Activated CD8-positive, alpha-beta memory T cell treated with anti-CD3 and anti-CD28 coated beads for 48 hours (primary cell): ENCODE measurements at regions not wholly inside any gene's neighbourhood (a gene's known extent, or its start where the extent isn't known, plus 50 kb on each side); places are given as distances from the start of the nearest gene placed in this dataset.
"Not testable (repeated sequence)": the region's sequence is repeated elsewhere in the genome, so short reads cannot be mapped to it uniquely, and the experiment has no call there.

Experiments
- DNase-seq, 3 experiments: peaks; one replicate each; pipeline ENCODE4 v3.0.0-alpha.2; 2020; ENCODE audit warnings: low read depth in 2 of 3, low spot score in 2 of 3

DNA sequence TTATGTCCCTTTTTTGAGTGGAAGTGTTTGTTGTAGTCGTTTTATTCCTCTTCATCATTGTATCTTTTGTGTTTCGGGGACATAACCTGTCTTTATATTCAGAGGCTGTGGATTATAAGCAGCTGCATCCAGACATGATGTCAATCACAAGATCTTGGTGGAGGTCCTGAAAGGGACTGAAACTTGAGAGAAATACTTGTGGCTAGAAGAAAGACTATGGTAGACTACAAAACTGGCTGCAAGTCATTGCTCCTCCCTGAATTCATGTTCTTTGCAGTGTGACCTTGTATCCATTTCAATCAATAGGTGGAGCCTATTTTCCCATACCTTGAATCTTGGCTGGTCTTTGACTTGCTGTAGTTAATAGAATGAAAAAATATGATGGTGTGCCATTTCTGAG lies 442.4 kb upstream of the PLXNA2 start:
- DNase-seq, result no peak

DNA sequence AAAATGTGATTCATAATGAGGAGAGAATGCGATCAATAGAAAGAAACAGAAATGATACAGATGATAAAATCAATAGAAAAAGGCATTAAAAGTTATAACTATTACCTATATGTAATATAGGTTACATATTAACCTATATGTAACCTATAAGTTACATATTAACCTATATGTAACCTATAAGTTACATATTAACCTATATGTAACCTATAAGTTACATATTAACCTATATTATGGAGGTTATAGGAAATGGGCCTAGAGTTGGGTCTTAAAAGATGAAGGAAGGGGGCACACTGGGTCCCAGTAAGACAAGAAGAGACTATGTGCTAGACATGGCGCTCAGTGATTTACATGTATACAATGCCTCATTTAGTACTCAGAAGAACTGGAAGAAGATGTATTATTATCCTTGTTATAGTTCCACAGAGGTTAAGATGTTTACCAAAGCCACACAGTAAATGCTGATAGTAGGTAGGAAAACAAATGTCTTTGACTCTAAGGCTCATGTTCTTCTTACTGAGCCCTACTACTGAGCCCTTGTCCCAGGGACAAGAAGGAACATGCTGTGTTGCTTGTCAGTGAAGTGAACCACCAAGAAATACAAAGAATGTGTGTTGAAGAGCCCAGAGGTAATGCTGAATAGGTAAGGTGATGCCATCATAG lies 444.6 kb upstream of the PLXNA2 start:
- no peak for DNase-seq

DNA sequence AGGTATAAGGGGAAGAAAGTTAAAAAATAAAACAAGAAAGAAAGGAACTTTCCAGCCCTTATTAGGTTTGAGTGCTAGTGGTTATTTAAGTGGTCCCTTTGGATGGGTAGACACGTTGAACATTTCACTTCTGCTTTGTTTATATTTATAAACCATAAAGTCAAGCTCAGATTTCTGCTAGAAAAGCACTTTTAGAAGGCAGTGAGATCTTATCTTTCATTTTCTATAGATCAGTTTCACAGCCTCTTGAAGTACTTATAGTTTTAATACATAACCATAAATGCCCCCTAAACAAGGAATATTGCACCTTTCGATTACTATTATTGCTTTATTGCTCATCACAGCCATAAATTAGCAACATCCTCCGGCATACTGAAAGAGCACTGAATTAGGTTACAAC lies 446.8 kb upstream of the PLXNA2 start:
- no peak for DNase-seq

DNA sequence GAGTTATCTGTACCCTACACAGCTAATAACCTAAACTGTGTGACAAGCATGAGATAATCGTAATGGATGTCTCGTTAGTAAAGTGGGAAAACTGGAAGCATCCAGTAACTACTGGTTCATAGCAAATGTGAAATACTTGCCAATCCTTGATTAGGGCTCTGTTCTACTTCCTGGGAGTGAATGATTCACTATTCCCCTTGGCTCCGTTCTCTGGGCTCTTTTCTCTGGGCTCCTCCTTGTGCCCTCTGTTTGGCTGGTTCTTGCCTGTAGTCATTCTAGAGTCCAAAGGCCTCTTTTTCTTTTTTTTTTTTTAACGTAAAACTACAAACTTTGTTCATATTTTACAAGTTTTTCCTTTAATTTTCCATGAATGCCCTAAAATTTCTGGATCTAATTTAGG lies 465.8 kb upstream of the PLXNA2 start:
- no peak for DNase-seq

DNA sequence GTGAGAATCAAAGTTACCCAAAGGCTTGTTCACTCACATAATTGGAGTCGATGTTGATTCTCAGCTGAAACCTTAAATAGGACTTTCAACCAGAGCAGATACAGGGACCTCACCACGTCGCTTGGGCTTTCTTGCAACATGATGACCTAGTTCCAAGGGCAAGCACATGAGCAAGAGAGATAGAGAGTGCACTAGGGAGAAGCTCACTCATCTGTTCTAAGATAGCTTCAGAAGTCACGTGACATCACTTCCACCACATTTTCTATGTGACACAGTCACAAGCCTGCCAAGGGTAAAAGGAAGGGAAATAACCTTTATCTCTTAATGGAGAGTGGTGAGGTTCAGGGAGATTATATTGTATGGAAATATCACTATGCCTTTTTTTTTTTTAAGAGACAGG lies 470.1 kb upstream of the PLXNA2 start:
- DNase-seq, result no peak

DNA sequence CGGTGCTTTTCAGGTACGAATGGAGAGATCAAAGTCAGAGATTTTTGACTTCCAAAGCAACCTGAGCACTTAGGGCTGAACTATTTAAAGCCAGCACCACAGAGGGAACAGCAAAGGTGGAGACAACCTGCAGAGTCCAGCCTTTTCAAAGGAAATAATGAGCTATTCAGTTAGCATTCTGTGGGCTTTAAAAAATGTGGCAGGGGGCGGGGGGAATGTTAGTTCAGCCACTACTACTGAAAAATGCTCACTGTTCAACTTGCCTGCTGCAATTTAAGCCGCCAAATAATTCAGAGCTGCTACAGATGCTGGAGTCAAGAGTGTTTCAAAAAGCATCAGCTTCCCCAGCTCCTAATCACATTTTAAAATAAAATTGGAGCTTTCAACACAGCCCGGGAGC lies 473.3 kb upstream of the PLXNA2 start:
- no peak for DNase-seq

DNA sequence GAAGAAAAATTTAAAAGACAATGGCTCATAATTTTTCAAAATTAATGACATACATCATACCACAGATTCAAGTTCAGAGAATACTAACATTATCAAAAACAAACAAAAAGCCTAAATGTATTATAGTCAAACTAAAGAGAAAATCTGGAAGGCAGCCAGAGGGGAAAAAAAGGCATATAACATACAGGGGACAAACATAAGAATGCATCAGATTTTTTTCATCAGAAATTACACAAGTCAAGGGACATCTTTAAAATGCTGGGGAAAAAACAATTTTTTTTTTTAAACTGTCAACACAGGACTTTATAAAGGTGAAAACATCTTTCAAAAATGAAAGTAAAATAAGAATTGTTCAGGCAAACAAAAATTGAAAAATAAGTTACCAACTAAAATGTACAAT lies 478.4 kb upstream of the PLXNA2 start:
- DNase-seq, result no peak

DNA sequence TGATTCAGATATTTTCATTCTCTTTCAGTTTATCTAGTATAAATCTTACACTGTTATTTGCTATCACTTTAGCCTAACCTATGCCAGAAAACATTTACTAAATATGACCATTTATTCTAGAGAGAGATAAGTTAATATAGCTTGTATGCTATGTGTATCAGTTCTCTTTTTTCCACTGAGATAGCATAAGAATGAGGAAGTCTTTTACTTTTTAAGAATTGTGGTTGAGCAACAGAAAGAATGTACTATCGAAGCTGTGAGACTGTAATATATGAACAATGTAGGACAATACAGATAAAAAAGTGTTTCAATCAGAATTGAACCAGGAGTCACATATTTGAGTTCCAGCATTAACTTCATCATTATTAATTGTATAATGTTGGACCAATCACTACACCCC lies 479.9 kb upstream of the PLXNA2 start:
- DNase-seq, result no peak

DNA sequence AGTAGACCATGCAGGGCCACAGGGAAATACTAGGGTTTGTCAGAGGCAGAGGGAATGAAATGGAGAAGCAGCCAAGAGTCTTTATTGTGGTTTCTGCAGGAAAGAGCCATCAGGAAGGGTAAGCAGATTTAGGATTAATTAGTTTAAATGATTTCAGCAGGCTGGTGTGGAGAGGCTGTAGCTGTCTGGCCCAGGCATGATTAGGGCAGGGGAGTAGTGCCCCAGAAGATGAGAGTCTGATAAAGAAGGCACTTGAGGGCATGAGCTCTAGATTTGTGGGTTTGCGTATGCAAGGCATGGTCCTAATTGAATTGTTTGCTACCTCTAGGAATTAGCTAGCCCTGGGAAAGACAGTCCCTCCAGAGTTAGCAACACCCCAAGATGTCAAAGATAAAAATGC lies 484.6 kb upstream of the PLXNA2 start:
- no peak for DNase-seq

DNA sequence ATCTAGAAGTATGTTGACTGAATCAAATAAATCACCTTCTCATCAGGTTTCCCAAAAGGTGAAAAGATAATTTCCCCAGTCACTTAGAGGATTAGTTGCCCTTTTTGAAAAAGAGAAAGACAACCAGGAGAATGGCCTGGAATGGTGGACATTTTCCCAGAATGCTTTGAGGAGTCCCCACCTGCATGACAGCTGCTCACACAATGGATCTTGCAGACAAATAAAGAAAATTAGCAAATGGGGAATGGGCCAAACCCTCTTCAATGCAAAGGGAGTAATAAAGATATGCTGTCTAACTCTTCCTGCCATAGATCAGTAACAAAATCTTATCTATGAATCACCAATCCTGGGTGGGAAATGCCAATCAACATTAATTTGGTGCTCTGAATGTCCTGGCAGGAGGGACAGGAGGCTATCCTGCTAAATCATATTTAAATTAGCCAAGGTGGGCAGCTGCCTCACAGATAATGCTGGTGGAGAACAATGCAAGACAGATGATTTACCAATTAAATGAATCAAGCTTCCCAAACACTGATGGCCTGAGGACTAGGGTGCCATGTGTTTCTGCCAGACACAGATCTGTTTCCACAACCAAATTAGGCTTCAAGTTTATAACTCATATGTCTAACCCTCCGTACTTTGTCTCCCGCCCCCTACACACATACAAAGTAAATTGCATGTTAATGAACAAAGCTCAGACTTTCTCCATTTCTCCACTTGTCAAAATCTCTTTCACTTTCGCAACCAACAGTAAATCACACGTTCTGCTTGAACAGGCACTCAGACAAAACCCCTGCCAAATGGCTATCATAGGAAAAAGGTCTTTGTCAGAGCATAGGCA lies 488.0 kb upstream of the PLXNA2 start:
- DNase-seq, result no peak

DNA sequence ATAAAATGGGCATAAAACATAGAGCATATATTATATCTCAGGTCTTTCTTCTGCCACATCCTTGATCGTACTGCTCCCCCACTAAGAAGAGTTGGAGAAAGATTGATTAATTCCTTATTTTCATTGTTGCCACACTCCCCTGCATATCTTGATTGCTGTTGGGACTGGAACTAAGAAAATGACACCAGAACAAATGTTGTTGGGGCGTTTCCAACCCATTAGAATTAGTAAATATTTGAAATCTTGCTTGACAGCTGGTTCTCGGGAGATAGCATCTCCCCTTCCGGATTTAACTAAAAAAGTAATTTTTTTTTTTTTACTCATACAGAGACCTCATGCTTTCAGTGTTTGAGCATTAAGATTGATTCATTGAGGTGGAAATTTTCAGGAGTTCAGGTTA lies 493.0 kb upstream of the PLXNA2 start:
- no peak for DNase-seq

DNA sequence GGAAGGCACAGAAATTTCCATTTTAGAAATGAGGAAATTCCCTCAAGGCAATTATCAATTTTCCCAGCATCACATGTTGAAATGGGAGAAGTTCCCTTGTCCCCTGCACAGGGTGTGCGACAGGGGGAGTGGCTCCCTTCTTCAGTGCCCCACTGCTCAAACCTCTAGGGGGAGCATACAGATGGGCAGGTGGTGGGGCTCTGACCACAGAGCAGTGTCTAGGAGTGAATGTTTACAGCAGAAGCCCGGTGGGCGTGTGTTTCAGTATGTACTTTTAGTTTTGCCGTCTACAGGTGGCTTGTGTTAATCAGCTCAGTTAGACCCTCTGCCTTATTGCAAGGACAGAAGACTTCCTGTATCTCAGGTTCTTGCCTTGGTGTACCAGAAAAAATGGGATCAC lies 493.7 kb upstream of the PLXNA2 start:
- DNase-seq, result no peak

DNA sequence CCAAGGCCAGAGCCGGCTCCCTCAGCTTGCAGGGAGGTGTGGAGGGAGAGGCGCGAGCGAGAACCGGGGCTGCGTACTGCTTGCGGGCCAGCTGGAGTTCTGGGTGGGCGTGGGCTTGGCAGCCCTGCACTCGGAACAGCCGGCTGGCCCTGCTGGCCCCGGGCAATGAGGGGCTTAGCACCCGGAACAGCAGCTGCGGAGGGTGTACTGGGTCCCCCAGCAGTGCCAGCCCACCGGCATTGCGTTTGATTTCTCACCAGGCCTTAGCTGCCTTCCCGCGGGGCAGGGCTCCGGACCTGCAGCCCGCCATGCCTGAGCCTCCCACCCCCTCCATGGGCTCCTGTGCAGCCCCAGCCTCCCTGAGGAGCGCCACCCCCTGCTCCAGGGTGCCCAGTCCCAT lies 495.5 kb upstream of the PLXNA2 start:
- DNase-seq, result not testable (repeated sequence)

DNA sequence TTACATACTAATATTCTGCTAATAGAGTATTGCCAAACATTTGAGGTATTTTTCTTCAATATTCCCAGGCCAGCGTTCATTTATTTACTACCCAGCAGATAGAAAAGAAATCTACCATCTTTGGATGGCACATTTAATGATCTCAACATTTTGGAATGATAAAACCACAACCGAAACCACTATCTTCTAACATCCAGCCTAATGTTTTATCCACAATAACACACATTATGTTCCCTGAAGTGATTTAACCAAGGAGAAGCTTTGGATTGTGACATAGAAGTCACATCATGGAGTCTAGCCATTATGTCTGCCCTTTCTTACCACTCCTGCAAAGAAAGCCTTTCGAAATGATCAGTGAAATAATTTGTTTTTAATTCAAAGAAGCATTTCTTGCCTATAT lies 497.1 kb upstream of the PLXNA2 start:
- no peak for DNase-seq

DNA sequence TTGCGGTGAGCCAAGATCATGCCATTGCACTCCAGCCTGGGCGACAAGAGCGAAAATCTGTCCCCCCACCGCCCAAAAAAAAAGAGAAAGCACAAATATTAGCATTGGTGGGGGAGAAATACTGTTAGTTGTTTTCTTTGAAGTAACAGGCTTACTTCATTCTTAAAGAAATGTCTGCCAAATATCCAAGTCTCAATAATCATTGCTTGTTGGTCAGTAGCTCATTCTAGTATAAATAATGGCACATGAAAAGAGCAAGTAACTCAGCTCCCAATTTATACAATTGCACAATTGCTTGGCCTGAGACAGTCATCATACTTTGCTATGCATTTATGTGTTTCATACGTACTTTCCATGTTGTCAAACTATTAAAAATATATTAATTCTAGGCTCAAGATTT lies 499.2 kb upstream of the PLXNA2 start:
- no peak for DNase-seq

DNA sequence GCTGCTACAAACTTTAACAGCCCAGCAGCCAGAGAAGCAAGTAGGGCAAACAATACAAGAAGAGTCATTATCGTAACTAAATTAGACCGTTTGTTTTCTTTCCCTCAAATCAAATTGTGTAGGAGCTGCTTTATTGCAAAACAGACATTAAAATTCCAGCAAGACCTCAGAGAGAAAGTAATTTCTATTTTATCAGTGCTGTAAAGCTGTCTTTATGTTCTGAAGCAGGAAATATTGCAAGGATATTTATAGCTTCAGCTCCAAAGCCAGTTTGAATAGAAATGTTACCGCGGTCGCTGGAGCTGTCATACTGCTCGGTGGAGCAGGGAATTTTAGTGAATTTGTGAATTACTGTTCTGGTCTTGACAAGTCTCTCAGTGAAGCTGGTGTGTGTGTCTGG lies 503.8 kb upstream of the PLXNA2 start:
- DNase-seq, result no peak

DNA sequence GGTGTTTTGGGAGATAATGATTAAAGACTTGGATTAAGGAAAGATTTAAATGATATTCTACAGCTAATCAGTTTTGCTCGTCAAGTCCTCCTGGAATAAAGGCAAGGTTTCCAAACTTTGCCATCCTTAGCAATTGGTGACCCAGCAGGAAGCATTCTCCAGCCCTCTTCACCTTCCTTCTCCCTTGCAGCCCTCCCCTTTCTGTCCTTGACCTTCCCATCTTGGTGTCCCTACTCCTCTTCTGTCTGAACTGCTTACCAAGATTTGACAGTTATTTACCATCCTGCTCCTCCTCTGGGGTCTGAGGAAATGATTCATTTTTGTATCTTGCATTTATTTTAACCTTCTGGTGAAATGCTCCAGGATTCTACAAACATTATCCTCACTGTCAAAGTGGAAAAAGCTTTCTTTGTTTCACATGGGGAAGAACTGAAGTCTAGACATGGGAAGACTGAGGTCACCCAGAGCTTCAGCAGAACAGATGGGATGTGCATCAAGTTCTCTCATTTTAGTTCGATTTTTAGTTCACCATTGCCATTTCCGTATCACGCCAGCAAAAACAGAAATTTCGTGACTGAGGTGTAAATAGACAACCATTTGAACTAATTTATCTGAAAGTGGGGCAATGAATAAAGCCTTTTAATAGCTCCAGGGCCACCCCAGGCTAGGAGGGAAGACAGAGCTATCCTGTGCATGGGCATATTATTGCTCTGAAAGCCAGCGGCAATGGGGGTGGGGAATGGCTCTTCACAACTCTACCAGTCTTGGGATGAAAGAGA lies 504.4 kb upstream of the PLXNA2 start:
- no peak for DNase-seq

DNA sequence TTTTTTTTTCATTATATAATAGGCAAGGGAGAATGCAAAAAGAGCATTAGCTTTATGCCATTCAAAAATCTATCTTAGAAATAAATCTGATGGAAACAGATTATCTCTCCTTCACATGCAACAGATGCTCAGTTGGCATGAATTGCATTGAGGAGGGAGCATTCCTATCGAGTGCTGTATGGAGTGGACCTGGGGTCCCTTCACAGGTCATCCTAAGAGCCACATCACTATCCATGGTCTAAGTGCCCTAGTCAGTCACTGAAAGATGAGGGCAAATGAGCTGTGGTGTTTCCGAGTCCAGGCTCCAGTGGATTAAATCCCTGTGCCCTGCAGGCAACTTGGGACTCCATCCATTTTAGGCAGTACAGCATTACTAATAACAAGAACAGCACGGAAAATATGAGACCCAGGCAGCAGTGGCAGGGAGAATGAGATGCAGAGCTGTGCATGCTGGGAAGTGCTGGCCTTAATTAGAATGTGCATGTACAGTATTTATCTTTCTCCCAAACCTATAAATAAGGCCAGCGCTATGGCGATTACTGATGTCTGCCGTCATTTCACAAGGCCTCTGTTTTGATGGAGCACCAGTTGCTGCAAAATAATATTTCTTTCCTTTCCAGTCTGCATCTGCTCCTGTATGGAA lies 512.3 kb upstream of the PLXNA2 start:
- DNase-seq, result no peak

DNA sequence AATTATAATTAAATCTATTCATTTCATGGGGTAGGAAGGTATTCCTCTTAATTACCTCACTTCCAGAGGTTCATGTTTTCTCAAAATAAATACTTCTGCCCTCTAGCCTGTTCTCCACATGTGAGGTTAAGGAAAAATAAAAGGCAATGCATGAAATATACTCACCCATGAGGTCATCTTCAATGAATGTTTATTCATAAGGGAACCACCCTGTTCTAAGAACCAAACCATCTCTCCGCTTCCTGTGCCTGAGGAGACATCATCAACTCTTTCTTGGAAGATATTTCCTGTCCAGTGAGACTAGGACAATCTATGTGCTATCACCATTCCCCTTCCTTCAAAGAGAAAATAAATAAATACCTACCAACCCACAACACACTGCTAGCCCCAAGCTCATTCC lies 513.7 kb upstream of the PLXNA2 start:
- no peak for DNase-seq

DNA sequence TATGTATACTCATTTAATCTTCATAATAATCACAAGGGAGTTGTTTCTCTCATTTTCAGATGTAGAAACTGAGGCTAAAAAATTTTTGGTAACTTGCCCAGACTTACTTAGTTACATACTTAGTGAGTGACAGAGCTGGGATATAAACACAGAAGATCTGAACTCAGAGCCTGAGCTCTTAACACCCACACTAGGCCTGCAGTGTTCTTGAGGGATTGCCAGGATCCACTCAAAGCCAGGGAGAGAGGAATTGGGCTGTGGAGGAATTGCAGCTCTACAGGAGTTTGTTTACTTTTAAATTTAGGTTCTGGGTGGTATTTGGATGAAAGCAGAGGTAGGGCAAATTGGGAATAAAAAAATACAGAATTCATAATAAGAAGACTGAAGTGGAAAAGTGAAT lies 515.1 kb upstream of the PLXNA2 start:
- DNase-seq, result no peak

DNA sequence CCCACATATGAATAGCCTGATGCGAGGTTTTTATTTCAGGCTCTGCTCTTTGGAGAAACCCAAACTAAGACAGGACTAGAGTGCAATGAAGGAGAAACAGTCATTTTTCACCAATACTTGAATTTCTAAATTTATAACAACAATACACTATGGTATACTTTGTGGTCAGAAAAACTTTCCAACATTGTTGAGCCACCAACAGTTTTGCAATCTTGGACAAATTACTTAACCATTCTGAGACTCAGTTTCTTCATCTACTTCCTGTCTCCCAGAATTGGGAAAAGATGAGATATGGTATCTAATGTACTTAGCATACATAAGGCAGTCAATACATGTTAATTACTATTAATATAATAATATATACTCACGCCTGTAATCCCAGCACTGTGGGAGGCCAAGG lies 519.8 kb upstream of the PLXNA2 start:
- DNase-seq, result no peak

DNA sequence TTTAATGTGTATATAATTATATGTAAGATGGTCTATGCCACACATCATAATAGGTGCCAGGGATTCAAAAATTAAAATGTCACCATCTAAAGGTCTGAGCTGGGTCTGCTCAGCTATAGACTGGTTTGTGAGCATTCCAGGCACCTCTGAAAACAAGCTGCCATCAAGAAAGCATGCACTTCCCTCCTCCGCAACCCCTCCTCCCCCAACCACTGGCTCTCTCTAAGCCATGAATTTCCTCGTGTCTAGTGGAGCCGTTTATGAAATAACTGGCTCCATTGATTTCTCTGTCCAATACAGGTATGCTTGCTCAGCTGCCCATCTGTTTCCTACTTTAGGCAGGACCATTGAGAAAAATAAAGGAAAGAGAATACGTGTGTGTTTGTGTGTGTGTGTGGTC lies 522.6 kb upstream of the PLXNA2 start:
- no peak for DNase-seq
